HG03432 (cell line): ENCODE measurements at regions not wholly inside any gene's neighbourhood (a gene's known extent, or its start where the extent isn't known, plus 50 kb on each side); places are given as distances from the start of the nearest gene placed in this dataset.
"Not testable (repeated sequence)": the region's sequence is repeated elsewhere in the genome, so short reads cannot be mapped to it uniquely, and the experiment has no call there.

Experiments used
- ATAC-seq: cut with Tn5 transposase; IDR thresholded peaks from one replicate; pipeline ENCODE4 v1.9.1; 2021; ENCODE audit warnings: mild to moderate bottlenecking, moderate library complexity; ENCODE audit not compliant: unreplicated experiment

DNA sequence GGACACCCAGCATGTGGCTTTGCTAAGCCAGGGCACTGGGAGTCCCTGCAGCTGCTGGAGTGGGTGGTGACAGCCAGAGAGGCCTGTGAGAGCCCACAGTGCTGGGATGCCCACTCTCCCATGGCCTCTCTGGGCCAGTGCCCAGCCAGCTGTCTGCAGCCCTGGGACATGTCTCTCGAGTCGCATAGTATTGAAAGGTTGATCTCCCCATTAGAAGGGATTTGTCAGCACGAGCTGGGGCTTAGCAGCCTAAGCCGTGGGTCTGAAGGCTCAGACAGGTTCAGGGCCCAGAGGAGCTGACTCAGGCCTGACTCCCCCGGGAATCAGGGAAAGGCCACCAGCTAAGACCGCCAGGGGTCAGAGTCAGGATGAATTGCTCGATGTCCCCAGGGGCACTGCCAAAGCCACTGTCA lies 53.5 kb downstream of the FOXD2 start:
- no peak for ATAC-seq

DNA sequence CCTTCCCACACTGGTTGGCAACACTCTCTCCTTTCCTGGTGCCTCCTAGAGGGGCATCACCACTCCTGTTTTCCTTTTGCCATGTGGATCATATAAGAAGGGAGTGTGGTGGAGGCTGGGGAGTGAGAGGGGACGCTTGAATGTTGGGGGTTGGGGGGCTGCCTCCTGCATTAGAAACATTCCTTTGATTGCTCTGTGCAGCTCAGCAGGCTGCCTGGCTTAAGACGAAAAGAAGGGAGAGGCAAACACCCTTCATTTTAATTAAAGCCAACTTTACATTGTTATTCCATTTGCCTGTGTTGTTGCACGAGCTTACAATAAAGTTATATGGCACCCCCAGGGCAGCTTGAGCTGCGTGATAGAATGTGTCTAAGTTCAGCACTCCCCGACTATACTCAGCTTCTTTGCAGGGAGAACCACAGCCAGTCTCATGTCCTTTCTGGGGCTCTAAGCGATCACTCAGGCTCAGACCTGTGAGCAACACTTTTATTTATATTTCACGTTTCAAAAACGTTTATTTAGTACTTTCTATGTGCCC lies 57.4 kb downstream of the FOXD2 start:
- ATAC-seq = no peak

DNA sequence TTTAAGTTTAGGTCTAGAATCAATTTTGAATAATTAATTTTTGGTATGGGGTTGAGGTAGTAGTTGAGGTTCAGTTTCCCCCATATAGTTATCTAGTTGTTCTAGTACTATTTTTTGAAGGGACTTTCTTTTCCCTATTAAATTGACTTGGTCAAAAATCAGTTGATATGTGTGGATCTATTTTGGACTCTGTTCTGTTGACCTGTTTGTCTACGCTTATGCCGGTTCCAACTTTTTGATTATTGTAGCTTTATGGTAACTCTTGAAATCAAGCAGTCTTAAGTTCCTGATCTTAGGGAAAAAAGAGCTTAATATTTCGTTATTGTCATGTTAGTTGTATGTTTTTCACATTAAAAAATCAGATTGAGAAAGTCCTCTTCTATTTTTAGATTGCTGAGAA lies 60.7 kb downstream of the FOXD2 start:
- ATAC-seq = no peak

DNA sequence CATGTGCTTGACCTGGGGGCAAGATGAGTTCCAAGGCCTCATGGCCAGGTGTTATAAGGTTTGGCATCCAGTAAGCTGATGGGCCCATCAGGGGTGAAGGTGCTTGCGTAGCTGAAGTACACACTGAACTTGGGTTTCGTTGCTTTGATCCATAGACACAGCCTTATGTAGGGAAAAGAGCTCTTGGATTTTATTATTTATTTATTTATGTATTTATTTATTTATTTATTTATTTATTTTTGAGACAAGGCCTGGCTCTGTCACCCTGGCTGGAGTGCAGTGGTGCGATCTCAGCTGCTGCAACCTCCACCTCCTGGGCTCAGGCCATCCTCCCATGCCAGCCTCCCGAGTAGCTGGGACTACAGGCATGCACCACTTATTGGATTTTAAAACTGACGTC lies 63.2 kb downstream of the FOXD2 start:
- no peak for ATAC-seq

DNA sequence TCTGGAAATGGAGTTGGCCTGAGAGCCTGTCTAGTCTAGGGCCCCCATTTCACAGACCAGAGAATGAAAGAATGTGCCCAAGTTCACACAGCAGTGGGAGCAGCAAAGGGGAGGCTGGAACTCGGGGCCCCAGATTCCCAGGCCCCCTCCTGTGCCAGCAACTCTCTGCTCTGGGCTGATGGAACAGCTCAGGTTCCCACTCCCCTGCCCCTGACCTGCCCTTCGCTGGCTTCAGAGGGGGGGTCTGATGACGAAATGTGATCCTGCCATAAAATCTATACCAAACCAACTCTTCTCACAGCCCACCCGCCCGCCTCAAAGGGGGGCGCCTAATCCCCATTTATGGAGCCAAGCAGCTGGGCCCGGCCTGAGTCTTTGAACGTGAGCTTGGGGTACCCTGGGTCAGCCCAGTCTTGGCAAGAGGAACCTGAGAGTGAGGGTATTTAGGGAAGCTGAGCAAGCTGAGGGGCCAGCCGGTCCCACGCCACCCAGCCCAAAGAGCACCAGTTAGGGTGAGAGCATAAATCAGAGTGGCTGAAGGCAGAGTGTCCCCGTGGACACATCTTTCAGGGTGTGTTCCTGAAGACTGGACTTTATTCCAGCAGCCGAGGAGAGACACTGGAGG lies 65.0 kb downstream of the FOXD2 start:
- no peak for ATAC-seq

DNA sequence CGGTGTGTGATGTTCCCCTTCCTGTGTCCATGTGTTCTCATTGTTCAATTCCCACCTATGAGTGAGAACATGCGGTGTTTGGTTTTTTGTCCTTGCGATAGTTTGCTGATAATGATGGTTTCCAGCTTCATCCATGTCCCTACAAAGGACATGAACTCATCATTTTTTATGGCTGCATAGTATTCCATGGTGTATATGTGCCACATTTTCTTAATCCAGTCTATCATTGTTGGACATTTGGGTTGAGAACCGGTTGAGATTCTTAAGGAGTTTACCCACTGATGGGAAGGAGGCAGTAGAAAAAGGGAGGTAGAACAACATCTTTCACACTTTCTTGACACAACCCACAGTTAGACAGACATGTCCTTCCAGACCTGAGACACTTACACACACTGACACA lies 67.0 kb downstream of the FOXD2 start:
- not testable (repeated sequence) for ATAC-seq

DNA sequence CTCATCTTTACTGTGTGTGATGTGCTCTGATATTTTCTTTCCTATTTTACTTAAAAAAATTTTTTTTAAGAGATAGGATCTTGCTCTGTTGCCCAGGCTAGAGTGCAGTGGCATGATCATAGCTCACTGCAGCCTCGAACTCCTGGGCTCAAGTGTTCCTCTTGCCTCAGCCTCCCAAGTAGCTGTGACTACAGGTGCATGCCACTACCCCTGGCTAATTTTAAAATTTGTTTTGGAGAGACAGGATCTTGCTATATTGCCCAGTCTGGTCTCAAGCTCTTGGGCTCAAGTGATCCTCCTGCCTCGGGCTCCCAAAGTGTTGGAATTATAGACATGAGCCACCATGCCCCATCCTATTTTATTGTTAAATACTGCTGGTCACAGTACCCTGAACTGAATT lies 67.4 kb downstream of the FOXD2 start:
- no peak for ATAC-seq

DNA sequence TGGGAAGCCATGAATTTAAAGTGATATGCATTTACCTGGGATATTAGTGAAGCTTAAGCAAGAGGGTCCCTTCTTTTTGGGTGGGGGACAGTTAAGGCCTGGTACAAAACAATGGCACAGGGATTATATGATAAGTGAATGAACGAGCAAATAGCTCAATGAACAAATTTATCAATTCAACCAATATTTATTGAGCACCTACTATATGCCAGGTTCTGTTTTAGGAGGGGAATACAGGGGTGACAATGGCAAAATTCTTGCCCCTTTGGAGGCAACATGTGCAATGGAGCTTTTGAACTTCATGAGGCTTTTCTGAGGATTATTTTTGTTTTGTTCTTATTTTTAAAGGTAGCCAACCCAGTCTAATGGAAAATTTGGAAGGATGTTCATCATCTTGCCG lies 68.2 kb downstream of the FOXD2 start:
- no peak for ATAC-seq

DNA sequence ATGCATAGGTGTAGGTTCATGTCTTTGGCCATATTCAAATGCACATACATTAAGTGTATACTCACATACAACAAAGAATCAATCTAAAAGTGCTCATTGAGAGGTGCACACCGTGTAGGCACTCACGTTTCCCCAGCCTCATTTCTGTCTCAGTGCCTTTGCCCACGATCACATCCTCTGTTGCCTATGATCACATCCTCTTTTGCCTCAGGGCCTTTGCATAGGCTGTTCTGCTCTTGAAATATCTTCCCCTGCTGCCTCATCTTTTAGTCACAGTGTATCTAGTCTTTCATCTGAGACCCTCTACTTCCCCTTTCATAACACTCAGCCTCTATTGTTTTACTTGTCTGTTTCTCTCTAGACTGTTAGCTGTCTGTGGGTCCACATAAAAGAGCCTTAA lies 69.3 kb downstream of the FOXD2 start:
- ATAC-seq = no peak

DNA sequence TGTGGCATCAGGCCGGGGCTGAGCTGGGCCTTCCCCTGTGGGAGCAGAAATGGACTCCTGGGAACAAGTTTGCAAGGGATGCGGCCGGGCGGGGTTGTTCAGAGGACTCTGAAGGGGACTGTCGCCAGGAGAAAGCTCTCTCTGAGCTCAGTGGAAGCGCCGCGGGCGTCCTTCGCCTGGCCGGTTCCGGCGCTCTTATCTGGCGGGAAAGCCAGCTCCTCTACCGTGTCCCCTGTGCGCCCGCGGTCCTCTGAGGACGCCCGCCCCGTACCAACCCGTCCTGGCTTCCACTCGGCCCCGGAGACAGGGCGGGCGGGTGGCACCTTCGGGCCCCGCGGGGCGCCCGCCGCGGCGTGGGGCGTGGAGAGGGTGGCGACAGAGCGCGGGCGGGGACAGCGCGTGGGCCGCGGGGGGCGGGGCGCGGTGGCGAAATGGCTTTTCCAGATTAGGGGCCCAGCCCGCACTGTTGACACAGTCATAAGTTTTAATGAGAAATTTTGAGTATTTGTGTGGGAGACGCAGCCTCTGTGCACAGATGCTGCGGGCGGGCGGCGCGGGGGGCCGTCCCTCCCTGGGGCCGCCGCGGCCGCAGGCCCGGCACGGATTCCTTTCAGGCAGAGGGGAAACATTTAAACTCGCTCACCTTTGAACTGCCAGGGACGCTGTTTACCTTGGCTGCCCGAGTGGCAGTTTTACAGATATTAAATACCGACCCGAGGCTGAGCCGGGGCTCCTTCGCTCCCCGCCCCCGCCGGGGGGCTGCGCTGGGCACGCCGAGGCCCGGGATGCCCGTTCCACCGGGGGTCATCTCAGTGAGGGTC lies 70.2 kb downstream of the FOXD2 start:
- ATAC-seq = peak; percentile 55

DNA sequence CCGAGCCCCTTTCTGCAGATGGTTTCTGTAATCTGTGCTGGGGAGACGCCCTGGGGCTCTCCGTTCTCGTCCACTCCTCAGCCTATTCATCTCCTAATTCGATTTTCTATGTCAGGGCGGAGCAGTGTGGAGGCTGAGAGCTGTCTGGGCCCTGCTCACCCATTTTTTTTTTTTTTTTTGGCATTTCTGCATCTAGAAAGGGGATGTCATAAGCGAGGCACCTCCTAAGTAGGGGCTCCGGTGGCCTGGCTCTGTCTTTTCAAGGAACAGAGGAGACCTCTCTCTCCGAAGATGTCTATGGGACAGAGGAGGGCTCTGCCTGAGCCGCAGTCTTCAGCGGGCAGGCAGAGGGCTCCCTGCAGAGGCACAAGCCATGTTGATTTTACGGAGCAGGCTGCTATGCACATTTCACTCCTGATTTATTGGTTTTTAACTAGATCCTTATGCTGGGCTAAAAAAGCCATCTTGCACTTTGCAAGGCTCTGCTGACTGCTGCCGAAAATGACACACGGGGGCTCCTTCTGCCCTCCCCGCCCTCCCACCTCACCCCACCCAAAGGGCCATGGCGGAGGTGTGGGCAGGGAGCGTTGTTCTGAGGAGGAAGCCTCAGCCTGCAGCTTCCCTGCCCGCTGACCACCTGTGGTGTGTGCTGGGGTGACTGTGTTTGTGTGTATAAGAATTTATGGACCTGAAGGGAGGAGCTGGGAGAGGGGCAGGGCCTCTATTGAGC lies 71.0 kb downstream of the FOXD2 start:
- peak; percentile 16 for ATAC-seq

DNA sequence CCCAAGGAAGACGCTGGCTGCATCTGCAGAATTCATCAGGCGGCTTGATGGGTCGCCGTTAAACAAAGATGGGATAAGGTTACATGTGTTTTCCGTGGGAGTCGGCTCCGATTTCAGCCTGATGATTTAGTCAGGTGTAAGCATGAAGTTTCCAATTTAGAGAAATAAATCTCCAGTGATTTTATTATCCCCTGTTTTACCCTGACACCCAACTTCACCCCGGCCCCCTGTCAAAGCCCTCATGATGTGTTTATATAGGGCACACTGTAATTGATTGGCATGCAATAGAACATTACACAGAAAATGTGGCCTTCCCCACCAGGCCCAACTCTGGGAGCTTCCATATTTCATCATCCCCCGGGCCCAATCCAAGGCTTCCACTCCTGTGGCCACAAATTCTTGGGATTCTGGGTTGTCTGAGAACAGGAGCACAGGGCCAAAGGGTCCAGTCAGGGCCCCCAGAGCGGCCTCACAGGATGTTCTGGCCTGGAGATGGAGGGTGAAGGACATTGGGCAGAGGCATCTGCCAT lies 72.5 kb downstream of the FOXD2 start:
- ATAC-seq = no peak

DNA sequence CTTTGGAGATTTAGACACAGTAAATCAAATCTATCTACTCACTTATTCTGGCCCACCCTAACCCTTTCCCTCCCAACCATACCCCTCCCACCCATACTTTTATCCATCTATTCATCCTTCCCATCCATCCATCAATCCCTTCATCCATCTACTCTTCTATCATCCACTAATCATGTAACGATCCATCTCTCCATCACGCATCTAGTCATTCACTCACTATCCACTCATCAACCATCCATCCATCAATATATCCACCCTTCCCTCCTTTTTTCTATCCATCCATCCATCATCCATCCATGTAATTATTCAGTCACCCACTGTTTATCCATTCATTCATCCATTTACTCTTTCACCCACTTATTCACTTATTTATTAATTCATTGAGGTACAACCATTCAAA lies 74.0 kb downstream of the FOXD2 start:
- no peak for ATAC-seq

DNA sequence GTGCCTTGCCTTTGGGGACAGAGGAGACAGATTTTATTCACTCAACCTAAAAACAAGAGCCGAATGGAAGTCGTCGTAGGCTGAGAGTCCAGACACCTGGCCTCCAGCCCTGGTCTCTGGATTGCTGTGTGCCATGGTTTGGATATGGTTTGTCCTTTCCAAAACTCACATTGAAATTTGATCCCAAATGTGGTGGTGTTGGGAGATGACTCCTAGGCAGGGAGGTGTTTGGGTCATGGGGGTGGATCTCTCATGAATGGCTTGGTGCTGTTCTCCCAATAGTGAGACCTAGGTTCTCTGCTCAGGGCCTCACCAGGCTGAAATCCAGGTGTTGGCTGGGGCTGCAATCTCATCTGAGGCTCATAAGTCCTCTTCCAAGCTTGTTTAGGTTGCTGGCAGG lies 75.5 kb downstream of the FOXD2 start:
- ATAC-seq = no peak

DNA sequence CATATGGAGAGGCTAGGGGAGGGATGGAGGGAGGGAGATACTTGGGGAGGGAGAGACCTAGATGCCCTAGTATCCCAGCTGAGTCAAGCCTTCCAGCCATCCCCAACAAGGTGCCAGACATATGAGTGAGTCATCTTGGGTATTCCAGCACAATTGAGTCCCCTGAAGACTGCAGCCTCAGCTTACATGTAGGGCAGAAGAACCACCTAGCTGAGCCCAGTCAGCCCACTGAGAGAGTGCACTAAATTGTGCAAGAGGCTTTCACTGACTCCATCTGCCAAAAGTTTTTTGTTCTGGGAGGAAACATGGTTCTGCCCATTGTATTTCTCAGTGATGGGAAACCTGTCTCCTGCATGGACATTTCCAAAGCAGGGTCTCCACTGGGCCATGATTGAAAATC lies 76.4 kb downstream of the FOXD2 start:
- no peak for ATAC-seq

DNA sequence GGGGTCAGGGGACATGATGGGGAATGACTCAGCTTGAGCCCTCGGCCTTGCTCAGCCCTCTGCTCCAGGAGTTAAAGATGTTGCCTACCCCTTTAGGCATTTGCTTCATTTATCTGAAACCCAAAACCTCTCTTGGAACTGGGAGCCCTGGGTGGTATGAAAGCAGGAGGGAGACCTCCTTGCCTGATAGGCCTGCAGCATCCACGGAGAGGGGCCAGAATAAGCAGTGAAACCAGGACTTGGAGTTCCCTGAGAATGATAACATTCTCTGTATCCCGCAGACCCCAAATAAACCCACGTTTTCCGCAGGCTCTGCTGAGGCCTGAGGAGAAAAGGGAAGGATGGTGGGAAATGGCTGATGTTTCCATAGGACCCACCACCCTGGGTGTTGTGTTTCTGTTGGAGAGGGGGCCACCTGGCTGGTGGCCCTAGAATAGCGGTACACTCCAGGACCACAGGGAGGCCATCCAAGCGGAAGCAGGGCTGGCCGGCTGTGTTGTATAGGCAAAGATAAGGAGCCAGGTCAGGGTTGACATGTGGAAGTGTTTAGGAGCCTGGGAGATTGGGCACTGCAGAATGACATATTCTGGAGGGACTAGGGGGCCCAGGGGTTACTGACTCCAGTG lies 77.4 kb downstream of the FOXD2 start:
- no peak for ATAC-seq

DNA sequence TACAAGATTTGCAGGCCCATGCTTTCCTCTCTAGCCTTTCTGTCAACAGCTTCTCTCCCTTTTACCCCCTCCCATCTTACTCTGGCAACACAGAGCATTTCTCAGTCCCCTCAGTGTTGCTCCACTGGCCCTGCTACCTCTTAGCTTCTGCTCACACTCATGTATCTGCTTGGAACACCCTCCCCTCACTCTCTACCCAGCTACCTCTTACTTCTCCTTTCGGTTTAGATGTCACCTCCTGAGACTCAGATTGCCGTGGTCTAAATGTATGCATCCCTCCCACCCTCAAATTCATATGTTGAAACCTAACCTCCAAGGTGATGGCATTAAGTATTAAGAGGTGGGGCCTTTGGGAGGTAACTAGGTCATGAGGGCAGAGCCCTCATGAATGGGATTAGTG lies 80.1 kb downstream of the FOXD2 start:
- ATAC-seq = no peak

DNA sequence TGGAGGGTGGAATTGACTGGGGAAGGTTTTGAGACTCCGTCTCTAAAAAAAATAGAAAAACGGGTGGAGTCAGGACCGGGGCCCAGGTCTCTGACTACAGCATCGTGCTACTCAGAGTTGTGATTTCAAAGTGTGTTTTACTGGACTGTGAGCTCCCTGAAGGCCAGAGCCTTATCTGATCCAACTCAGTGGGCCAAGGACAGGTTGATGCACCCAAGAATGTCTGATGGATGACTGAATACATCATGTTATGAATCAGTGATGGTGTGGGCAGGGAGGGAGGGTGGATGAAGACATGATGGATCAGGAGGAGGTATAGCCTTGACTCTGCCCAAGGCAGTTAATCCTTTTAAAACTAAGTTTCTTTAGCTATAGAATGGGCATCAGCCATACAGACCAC lies 81.6 kb downstream of the FOXD2 start:
- ATAC-seq = no peak

DNA sequence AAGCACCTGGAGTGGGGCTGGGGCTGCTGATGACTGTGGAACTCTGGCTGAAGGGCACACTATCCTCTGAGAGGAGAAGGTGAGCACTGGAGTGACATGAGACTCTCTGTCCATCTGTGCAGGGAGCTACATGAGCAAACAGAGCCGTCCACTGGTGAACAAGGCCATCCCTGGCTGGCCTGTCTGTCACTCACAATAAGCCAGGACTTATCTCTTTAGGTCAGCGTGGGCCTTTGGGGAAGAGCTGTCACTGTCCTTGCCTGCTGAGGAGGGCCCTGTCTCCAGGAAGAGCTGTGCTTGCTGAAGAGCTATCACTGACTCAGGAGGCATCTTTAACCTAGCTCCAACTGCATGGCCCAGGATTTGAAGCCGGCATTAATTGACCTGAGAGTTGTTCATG lies 82.1 kb downstream of the FOXD2 start:
- no peak for ATAC-seq

DNA sequence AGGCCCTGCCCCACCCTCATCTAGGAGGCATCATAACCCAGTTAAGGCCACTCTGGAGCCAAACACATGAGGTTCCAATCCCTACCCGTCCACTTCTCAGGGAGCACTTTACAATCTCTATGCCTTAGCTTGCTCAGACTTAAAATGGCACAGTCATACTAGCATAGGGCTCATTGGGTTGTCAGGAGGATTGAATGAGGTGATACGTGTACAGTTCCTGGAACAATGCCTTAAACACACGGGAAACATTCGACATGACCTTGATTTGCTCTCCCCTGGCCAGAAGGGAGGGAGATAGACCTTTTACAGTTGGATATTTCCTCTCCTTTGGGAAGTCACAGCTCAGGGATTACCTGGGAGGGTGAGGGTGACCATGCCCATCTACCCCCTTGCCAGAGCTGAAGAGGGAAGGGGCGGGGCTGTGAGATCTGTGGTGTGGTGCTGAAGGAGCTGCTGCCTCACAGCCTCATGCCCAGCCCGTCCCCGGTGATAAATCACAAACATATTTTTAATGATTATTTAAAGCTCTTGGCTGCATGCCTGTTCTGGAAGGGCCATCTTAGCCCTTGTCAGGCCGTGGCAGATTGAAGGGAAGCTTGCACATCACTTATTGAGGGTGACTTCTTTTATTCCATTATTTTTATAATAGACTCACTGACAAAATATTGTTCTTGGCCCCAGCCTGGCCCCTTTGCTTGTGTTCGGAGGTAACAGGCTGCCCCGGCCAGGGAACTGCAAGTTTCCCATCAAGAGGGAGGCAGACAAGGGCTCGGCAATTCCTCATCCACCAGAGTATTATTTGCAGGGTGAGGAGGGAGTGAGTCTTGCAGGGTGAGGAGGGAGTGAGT lies 83.4 kb downstream of the FOXD2 start:
- no peak for ATAC-seq
